HUES64 (cell line): ENCODE measurements at regions not wholly inside any gene's neighbourhood (a gene's known extent, or its start where the extent isn't known, plus 50 kb on each side); places are given as distances from the start of the nearest gene placed in this dataset.
"Not testable (repeated sequence)": the region's sequence is repeated elsewhere in the genome, so short reads cannot be mapped to it uniquely, and the experiment has no call there.

Experiments
- H3K27ac ChIP-seq: 2 replicates; pipeline ENCODE4 v1.7.0; 2013; ENCODE audit warnings: low read depth, low read length, inconsistent platforms
- H3K27me3 ChIP-seq: 2 replicates; pipeline ENCODE4 v1.6.1; 2013; ENCODE audit warnings: mild to moderate bottlenecking, low read length; ENCODE audit not compliant: insufficient read depth
- H3K36me3 ChIP-seq: 2 replicates; pipeline ENCODE4 v1.6.1; 2013; ENCODE audit warnings: mild to moderate bottlenecking, low read length; ENCODE audit not compliant: insufficient read depth
- H3K4me1 ChIP-seq: 2 replicates; pipeline ENCODE4 v1.6.1; 2013; ENCODE audit warnings: mild to moderate bottlenecking, low read length, moderate library complexity; ENCODE audit not compliant: insufficient read depth
- H3K4me3 ChIP-seq: 2 replicates; pipeline ENCODE4 v1.5.1; 2013; ENCODE audit warnings: mild to moderate bottlenecking, low read length, moderate library complexity
- H3K9ac ChIP-seq: 2 replicates; pipeline ENCODE4 v1.6.1; 2013; ENCODE audit warnings: mild to moderate bottlenecking, low read depth, low read length
- H3K9me3 ChIP-seq: 2 replicates; pipeline ENCODE4 v1.6.1; 2013; ENCODE audit warnings: low read depth, low read length; ENCODE audit not compliant: insufficient read depth
- WGBS: fragments of 150-250, 120-280 bp; methylation state at CpG from one replicate; pipeline ENCODE4 v1.1.7; 2013; ENCODE audit warnings: missing lambda C conversion rate; 5-methylcytosine and 5-hydroxymethylcytosine counted together

DNA sequence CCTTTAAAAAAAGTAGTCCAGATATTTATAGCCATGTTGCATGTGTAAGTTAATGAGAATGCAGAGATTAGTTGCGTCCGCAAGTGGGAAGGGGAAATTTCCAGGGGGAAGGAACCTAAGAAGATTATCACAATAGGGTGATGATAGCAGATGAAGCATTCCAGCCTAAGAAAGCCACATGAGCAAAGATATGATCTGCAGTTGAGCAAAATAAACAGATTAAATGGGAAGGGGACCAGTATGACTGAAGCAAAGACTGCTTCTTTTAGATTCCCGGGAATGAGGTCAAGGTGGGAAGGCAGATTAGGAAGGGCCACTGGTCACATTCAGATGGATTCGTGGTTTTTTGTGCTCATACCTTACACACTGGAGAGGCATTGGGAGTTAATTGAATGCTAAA is 154.6 kb upstream of the CDH2 start:
- Histone ChIP-seq H3K27ac (no peak overlapping the region), H3K9me3 (no peaks in the 10 kb centered on the region), H3K36me3 (no peaks in the 10 kb centered on the region), H3K4me1 (no peaks in the 10 kb centered on the region), H3K9ac (no peak overlapping the region), H3K27me3 (no peaks in the 10 kb centered on the region), H3K4me3 (no peak overlapping the region)
- WGBS, result 88% methylated on average over 4 of the region's 4 CpGs

DNA sequence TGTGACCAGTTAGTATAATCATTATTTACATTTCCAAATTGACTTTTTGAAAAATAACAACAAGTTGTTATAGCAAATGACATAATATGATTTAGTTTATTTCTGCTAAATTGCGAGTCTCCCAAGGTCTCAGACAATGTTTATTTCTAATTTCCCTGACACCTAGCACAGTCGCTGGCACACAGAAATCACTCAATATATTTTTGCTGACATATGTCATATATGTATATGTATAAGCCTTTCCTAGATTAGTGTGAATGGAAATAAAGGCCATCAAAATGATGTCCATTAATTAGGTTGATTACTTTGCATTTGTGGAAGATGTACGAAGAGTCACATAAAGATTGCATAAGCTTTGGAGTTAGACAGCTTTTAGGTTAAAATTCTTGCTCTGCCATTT is 136.7 kb upstream of the CDH2 start:
- Histone ChIP-seq H3K27me3 (no peaks in the 10 kb centered on the region), H3K4me3 (no peak overlapping the region), H3K27ac (no peak overlapping the region), H3K4me1 (no peaks in the 10 kb centered on the region), H3K9me3 (no peaks in the 10 kb centered on the region), H3K36me3 (no peaks in the 10 kb centered on the region), H3K9ac (no peak overlapping the region)
- 95% methylated on average over 3 of the region's 3 CpGs for WGBS

DNA sequence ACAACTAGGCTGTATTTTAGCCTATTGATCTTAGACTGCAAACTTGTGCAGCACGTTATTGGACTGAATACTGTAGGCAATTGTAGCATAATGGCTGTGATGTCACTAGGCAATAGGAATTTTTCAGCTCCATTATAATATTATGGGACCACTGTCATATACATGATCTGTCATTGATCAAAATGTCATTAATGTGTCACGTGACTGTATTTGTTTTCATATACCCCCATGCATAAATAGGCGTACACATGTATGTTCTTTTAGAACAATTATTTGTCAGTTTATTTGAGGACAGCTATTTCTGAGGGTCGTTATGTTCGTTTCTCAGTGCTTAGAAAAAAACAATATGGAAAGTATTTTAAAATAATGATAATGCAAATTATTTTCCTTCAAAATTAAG is 111.9 kb upstream of the CDH2 start:
- Histone ChIP-seq H3K27me3 (peaks cover 57% of the 10 kb centered on the region), H3K4me3 (no peak overlapping the region), H3K9me3 (no peaks in the 10 kb centered on the region), H3K4me1 (peaks cover 16% of the 10 kb centered on the region), H3K9ac (no peak overlapping the region), H3K36me3 (no peaks in the 10 kb centered on the region), H3K27ac (no peak overlapping the region)
- 94% methylated on average over 5 of the region's 5 CpGs for WGBS

DNA sequence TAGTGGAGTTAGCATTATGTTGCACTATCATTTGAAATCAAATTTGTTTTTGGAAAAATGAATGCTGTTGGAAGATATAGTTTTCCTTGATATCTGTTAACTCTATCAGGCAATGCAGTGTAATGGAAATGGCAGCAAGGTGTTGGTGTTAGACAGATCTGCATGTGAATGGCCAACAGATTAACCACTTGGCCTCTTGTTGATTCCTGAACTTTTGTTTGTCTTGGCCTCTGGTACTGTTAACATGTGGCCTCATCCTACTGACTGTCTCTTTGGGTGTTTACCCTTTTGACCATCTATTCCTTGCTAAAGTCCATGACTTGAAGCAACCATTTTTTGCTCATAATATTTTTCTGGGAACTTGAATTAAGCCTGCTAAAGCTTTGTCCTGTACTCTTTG is 110.2 kb upstream of the CDH2 start:
- Histone ChIP-seq H3K27me3 (peaks cover 57% of the 10 kb centered on the region), H3K4me1 (peaks cover 16% of the 10 kb centered on the region), H3K9me3 (no peaks in the 10 kb centered on the region), H3K36me3 (no peaks in the 10 kb centered on the region), H3K9ac (no peak overlapping the region), H3K4me3 (no peak overlapping the region), H3K27ac (no peak overlapping the region)

DNA sequence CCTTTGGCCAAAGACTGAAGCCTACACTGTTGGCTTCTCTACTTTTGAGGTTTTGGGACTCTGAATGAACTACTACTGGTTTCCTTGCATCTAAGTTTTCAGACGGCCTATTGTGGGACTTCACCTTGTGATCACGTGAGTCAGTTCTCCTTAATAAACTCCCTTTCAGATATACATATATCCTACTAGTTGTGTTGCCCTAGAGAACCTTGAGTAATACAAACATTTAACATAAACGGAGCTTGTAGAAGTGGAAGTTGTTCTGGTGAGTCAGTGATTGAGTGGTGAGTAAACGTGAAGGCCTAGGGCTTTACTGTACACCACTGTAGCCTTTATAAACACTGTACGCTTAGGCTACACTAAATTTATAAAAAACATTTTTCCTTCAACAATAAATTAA is 107.2 kb upstream of the CDH2 start:
- Histone ChIP-seq H3K9ac (no peak overlapping the region), H3K36me3 (no peaks in the 10 kb centered on the region), H3K4me3 (no peak overlapping the region), H3K27me3 (peaks cover 42% of the 10 kb centered on the region), H3K9me3 (no peaks in the 10 kb centered on the region), H3K27ac (no peak overlapping the region), H3K4me1 (peaks cover 16% of the 10 kb centered on the region)
- WGBS, result 93% methylated on average over 3 of the region's 5 CpGs

DNA sequence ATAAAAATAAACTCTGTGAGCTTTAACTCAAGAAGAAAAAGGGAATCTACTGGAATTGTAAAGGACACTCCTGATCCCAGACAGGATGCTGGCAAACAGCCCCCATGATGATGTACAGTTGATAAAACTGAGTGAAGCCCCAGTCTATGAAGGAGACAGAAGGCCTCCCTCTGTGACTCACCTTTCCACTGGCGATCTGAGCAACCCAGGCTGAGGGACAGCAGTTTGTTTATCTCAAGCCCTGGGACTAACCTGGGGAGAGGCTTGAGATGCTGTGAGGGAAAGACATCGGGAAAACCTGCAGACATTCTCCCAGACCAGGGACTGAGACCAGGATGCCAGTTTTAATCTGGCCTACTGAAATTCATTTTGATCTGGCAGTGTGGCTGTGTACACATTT is 104.5 kb upstream of the CDH2 start:
- WGBS, result 59% methylated on average over 2 of the region's 2 CpGs
- Histone ChIP-seq H3K9me3 (no peaks in the 10 kb centered on the region), H3K9ac (no peak overlapping the region), H3K27ac (no peak overlapping the region; the same call in 1 of the 2 replicates), H3K4me1 (peaks cover 3% of the 10 kb centered on the region; the same call in 1 of the 2 replicates), H3K4me3 (no peak overlapping the region), H3K27me3 (peaks cover 22% of the 10 kb centered on the region), H3K36me3 (no peaks in the 10 kb centered on the region)

DNA sequence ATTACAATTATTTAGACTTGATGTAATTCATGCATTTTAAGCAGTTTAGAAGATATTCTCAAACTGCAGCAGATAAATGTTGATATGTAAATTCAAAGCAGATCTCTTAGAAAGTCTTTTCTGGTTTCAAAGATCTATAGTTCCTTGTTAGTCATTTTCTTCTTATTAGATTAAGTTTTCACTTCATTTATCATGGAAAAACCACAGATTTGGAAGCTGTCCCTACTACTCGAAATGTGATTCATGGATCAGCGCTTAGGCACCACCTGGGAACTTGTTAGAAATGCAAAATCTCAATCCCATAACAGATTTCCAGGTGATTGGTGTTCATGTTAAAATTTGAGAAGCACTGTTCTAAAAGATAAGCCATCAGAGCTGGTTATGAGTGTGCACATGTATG is 92.8 kb upstream of the CDH2 start:
- 95% methylated on average over 2 of the region's 2 CpGs for WGBS
- peaks cover 1% of the 10 kb centered on the region; the same call in 1 of the 2 replicates for H3K9me3 ChIP-seq
- no peaks in the 10 kb centered on the region for H3K36me3 ChIP-seq
- H3K4me3 ChIP-seq, result no peak overlapping the region
- H3K27me3 ChIP-seq, result no peaks in the 10 kb centered on the region
- H3K27ac ChIP-seq, result no peak overlapping the region
- H3K9ac ChIP-seq, result no peak overlapping the region
- no peaks in the 10 kb centered on the region for H3K4me1 ChIP-seq

DNA sequence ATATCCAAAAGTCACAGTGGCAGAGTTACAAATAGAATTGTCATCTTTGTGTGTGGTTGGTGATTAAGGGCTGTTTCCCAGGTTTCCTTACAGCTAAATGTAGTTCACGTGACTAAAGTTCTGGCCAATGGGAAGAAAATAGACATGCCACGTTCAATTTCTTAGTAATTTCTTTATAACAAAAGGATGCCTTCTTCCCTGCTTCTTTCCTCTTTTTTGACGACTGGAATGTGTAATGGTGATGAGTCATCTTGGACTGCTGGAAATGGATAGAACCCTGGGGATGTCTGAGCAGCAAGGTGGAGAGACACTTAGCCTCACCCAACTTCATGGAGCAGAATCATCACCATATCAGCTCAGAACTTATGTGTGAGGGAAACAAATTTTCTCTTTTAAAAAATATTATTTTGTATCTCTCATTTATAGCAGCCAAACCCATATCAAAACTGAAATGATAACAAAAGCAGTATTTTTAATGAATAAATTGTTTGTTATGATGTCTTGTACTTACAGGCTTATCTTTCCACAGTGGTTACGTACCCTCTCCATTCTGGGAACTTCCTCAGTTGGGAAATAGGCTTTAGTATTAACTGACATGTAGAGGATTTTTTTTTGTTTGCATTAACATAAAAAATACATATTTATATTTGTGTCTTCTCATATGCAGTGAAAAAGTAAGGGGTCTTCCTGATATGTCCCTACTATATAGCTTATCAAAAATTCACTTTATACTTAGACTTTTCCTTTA is 91.1 kb upstream of the CDH2 start:
- Histone ChIP-seq H3K27me3 (no peaks in the 10 kb centered on the region), H3K4me3 (no peak overlapping the region), H3K36me3 (no peaks in the 10 kb centered on the region), H3K9ac (no peak overlapping the region), H3K27ac (no peak overlapping the region), H3K4me1 (no peaks in the 10 kb centered on the region), H3K9me3 (peaks cover 4% of the 10 kb centered on the region; the same call in 1 of the 2 replicates)
- 79% methylated on average over 2 of the region's 4 CpGs for WGBS

DNA sequence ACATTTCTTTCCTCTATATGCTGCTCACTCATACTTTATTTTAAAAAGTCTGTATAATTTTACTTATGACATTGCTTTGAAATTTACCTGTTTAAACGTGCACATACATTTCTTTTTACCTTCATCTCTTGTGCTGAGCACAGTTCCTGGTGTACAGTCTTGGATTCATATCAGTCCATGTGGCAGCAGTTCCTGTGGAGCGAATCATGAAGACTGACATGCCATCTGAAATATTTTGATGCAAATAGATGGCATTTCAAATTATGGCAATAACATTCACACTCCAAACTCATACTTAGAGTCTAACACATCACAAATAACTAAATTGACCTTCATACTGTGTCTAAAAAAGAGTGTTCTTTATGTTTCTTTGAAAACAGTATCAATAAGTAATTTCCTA is 90.3 kb upstream of the CDH2 start:
- no peak overlapping the region for H3K4me3 ChIP-seq
- no peaks in the 10 kb centered on the region for H3K36me3 ChIP-seq
- H3K27me3 ChIP-seq, result no peaks in the 10 kb centered on the region
- WGBS, result 94% methylated on average over 2 of the region's 2 CpGs
- H3K9ac ChIP-seq, result no peak overlapping the region
- H3K9me3 ChIP-seq, result peaks cover 4% of the 10 kb centered on the region; the same call in 1 of the 2 replicates
- H3K27ac ChIP-seq, result no peak overlapping the region
- no peaks in the 10 kb centered on the region for H3K4me1 ChIP-seq

DNA sequence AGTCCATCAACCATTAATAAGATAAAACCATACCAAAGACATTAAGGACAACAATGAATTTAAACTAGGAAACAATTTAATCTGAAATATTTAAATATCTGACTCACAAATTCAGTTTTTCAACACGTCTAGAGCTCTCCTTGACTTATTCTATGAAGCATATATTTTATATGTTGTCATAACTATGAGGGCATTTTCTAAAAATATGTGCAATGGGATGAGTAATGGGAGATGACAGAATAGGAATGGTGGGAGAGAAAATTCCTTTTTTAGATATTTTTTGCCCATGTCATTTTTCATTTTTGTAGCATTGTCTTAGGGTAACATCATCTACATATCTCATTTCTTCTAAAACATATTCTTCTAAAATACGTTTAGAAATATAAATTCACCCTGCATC is 79.2 kb upstream of the CDH2 start:
- Histone ChIP-seq H3K27me3 (no peaks in the 10 kb centered on the region), H3K4me3 (no peak overlapping the region), H3K9ac (no peak overlapping the region), H3K4me1 (0 out of 2 replicates have a peak, but pooled peaks cover 2% of the 10 kb centered on the region), H3K9me3 (no peaks in the 10 kb centered on the region), H3K36me3 (no peaks in the 10 kb centered on the region), H3K27ac (no peak overlapping the region)
- WGBS, result no CpG with 5 or more reads among the region's 2 CpGs

DNA sequence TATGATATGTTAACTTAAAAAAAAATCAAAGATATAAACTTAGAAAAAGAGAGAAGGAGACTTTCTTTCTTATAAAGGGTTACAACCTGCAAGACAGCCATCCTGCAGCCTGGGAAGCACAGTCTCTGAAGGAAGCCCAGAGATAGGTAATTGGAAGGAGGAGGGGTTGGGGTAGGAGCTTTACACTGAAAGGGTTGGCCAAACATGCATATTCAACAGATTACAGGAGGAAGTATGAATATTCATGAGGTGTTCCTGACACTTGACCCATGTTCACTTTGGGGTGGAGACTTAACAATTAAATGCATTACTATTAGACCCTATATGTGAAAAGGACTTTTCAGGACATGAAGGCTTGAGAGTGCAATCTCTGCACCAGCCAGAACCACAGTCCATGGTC is 71.7 kb upstream of the CDH2 start:
- H3K9ac ChIP-seq, result no peak overlapping the region
- no peaks in the 10 kb centered on the region for H3K9me3 ChIP-seq
- H3K4me1 ChIP-seq, result no peaks in the 10 kb centered on the region
- H3K4me3 ChIP-seq, result no peak overlapping the region
- H3K36me3 ChIP-seq, result no peaks in the 10 kb centered on the region
- no peaks in the 10 kb centered on the region for H3K27me3 ChIP-seq
- H3K27ac ChIP-seq, result no peak overlapping the region

DNA sequence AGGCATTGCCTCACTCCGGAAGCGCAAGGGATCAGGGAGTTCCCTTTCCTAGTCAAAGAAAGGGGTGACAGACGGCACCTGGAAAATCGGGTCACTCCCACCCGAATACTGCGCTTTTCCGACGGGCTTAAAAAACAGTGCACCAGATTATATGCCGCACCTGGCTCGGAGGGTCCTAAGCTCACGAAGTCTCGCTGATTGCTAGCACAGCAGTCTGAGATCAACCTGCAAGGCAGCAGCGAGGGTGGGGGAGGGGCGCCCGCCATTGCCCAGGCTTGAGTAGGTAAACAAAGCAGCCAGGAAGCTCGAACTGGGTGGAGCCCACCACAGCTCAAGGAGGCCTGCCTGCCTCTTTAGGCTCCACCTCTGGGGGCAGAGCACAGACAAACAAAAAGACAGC is 63.7 kb upstream of the CDH2 start:
- not testable (repeated sequence) for H3K9me3 ChIP-seq, H3K27ac ChIP-seq, H3K36me3 ChIP-seq, H3K4me1 ChIP-seq, H3K27me3 ChIP-seq
- Histone ChIP-seq H3K4me3 (peak overlapping the region; percentile 31), H3K9ac (peak overlapping the region; percentile 66; the same call in 1 of the 2 replicates)
- WGBS, result 59% methylated on average over 16 of the region's 16 CpGs
